ENCODE measurements at regions not wholly inside any gene's neighbourhood (a gene's known extent, or its start where the extent isn't known, plus 50 kb on each side); places are given as distances from the start of the nearest gene placed in this dataset.

DNA sequence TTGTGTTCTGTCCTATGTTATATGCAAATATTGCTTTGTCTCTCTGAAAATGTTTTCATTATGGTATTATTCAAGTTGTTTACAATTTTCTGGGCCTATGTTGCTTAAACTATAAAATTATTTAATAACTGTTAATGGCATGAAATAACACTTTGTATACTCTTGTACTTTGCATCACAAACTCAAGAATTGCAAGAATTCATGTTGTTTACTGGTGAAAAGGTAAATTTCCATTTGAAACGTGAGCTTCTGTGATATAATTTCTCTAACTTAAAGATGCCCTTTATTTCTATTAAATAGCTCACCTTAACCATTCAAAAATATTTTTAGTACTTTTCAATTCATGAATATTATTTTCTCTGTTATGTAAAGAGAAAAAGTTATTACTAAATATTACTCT lies 1504.2 kb downstream of the SUCLG1 start:
- TF ChIP-seq, protein P1, sequence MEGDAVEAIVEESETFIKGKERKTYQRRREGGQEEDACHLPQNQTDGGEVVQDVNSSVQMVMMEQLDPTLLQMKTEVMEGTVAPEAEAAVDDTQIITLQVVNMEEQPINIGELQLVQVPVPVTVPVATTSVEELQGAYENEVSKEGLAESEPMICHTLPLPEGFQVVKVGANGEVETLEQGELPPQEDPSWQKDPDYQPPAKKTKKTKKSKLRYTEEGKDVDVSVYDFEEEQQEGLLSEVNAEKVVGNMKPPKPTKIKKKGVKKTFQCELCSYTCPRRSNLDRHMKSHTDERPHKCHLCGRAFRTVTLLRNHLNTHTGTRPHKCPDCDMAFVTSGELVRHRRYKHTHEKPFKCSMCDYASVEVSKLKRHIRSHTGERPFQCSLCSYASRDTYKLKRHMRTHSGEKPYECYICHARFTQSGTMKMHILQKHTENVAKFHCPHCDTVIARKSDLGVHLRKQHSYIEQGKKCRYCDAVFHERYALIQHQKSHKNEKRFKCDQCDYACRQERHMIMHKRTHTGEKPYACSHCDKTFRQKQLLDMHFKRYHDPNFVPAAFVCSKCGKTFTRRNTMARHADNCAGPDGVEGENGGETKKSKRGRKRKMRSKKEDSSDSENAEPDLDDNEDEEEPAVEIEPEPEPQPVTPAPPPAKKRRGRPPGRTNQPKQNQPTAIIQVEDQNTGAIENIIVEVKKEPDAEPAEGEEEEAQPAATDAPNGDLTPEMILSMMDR (IDR thresholded peaks at IDR 0.05; ENCODE audit: low read length) = no peak
- TF ChIP-seq EZH2 (optimal IDR thresholded peaks at IDR 0.05; ENCODE audit: low read depth, low read length) = no peak
